Kidney (tissue), 13 donors: ENCODE measurements at regions not wholly inside any gene's neighbourhood (a gene's known extent, or its start where the extent isn't known, plus 50 kb on each side); places are given as distances from the start of the nearest gene placed in this dataset.

Source experiments
- DNase-seq, 5 donors: peaks; one replicate each; pipeline ENCODE4 v3.0.0-alpha.2; 2013 to 2020
- FAIRE-seq: peaks from 2 replicates; lab custom pipeline; 2012; peaks lifted over from hg19 to GRCh38; lab: Jason Lieb, UNC
- H3K27ac ChIP-seq, 2 donors: one replicate each; pipeline ENCODE4 v1.7.0; 2013; ENCODE audit warnings: low read depth in 2 of 2, low read length in 2 of 2, inconsistent platforms in 1 of 2
- H3K27me3 ChIP-seq: one replicate; pipeline ENCODE4 v1.7.1; 2013; ENCODE audit warnings: low read length, inconsistent platforms; ENCODE audit not compliant: control insufficient read depth, insufficient read depth
- H3K36me3 ChIP-seq, 3 donors: one replicate each; pipeline versions ENCODE4 v1.7.0 to v1.7.1; 2013; ENCODE audit warnings: low read length in 3 of 3, control low read depth in 1 of 3, inconsistent platforms in 1 of 3; ENCODE audit not compliant: insufficient read depth in 3 of 3, control insufficient read depth in 2 of 3
- H3K4me1 ChIP-seq, 3 donors: one replicate each; pipeline versions ENCODE4 v1.7.0 to v1.7.1; 2013; ENCODE audit warnings: low read length in 3 of 3, inconsistent platforms in 1 of 3, low read depth in 1 of 3; ENCODE audit not compliant: control insufficient read depth in 2 of 3, insufficient read depth in 2 of 3
- H3K4me3 ChIP-seq, 3 donors: one replicate each; pipeline versions ENCODE4 v1.7.0 to v1.8.1; 2013; ENCODE audit warnings: low read length in 3 of 3, control low read depth in 1 of 3, inconsistent platforms in 1 of 3
- H3K9ac ChIP-seq, 3 donors: one replicate each; pipeline versions ENCODE4 v1.7.0 to v1.7.1; 2013; ENCODE audit warnings: low read length in 3 of 3, control low read depth in 1 of 3, inconsistent platforms in 1 of 3
- H3K9me3 ChIP-seq, 3 donors: one replicate each; pipeline versions ENCODE4 v1.7.0 to v1.7.1; 2013; ENCODE audit warnings: low read length in 3 of 3, control low read depth in 1 of 3, inconsistent platforms in 1 of 3; ENCODE audit not compliant: control insufficient read depth in 2 of 3, insufficient read depth in 1 of 3
- CTCF ChIP-seq: IDR thresholded peaks from 3 replicates; pipeline ENCODE4 v1.5.1; 2012; ENCODE audit warnings: mild to moderate bottlenecking, moderate library complexity, borderline replicate concordance; ENCODE audit not compliant: insufficient read depth; ENCODE audit errors: extremely low read depth
- intact Hi-C: fragments of 100-400 bp; cut with DNase I; formaldehyde crosslinking; loops from one replicate; pipeline ENCODE4 v1.11.1; 2022
- donor health status: control.
- donor health status: control.
- donor health status: control.
- donor health status: control.
- donor health status: control.
- donor health status: DM: yes; HTN: yes; CAD: no.
- donor health status: Normal renal cell carcinoma (clear cell type).

- Histone ChIP-seq H3K9ac (no peak overlapping the region), H3K9me3 (no peaks in the 10 kb centered on the region), H3K4me3 (no peak overlapping the region), H3K36me3 (no peaks in the 10 kb centered on the region), H3K4me1 (peaks cover 0 to 25% (median 6%) of the 10 kb centered on the region in 3 donors), H3K27ac (peak overlapping the region; percentile 25 to 33), H3K27me3 (no peaks in the 10 kb centered on the region)
- FAIRE-seq = no peak
- DNase-seq = no peak
- intact Hi-C loops = no loop called here
- no peak for TF ChIP-seq CTCF
Observed at GRCh38 chr12:4014858-4015224, 141.6 kb upstream of the PARP11 start.

- intact Hi-C loops = no loop called here
- TF ChIP-seq CTCF = no peak
- Histone ChIP-seq H3K27me3 (no peaks in the 10 kb centered on the region), H3K27ac (peak overlapping the region in 1 of 2 donors; percentile 25), H3K36me3 (no peaks in the 10 kb centered on the region), H3K4me3 (no peak overlapping the region), H3K9me3 (no peaks in the 10 kb centered on the region), H3K4me1 (peaks cover 0 to 25% (median 6%) of the 10 kb centered on the region in 3 donors), H3K9ac (no peak overlapping the region)
- FAIRE-seq = no peak
- DNase-seq = no peak
Observed at GRCh38 chr12:4014444-4014843, 141.2 kb upstream of the PARP11 start.

DNA sequence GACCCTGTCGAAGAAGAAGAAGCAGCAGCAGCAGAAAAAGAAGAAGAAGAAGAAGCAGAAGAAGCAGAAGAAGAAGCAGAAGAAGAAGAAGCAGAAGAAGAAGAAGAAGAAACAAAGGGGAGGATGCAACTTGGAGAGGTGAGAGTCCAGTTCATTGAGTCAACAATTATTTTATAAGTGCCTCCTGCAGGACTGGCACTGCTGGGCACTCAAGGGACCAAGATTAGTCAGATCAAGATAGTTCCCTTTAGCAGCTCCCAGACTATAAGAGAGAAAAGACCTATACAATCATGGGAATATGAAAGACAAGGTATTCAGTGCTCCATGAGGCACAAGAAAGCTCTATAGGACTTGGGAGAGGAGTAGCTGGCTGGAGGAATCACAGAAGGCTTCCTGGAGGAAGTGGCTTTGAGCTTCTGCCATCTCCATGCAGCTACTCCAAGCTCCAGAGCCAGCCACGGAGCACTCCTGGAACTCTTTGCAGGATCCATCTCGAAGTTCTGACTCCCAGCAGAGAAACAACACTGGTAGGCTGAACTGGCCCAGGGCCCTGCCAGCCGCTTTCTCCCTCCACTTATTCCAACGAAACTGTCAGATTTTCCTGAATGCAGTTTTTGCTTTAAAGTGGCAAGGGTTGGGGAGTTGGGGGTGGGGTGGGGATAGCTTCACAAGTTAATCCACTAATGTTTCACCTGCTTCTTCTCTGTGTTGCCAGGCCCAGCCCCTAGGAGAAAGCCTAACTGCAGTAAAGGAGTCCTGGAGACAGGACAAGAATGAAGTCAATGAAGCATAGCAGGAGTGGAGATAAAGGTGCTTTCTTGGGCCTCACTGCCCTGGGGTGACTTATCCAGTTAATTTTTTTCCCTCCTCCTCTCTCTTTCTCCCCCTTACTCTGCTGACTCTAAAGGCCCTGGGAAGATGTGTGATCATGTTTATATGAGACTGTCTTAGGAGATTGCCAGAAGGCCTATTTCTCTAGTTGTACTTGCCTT, 140.1 kb upstream of the PARP11 start:
- Histone ChIP-seq H3K9me3 (no peaks in the 10 kb centered on the region), H3K27ac (peak overlapping the region; percentile 51 to 74), H3K36me3 (no peaks in the 10 kb centered on the region), H3K27me3 (no peaks in the 10 kb centered on the region), H3K4me3 (peak overlapping the region in 1 of 3 donors; percentile 5), H3K4me1 (peaks cover 0 to 25% (median 6%) of the 10 kb centered on the region in 3 donors), H3K9ac (no peak overlapping the region)
- intact Hi-C loops = no loop called here
- TF ChIP-seq CTCF = no peak
- no peak for FAIRE-seq
- DNase-seq = peak in 4 of 5 donors; percentile 30 to 77 (median 64)
